ENCODE measurements at regions not wholly inside any gene's neighbourhood (a gene's known extent, or its start where the extent isn't known, plus 50 kb on each side); places are given as distances from the start of the nearest gene placed in this dataset.

DNA sequence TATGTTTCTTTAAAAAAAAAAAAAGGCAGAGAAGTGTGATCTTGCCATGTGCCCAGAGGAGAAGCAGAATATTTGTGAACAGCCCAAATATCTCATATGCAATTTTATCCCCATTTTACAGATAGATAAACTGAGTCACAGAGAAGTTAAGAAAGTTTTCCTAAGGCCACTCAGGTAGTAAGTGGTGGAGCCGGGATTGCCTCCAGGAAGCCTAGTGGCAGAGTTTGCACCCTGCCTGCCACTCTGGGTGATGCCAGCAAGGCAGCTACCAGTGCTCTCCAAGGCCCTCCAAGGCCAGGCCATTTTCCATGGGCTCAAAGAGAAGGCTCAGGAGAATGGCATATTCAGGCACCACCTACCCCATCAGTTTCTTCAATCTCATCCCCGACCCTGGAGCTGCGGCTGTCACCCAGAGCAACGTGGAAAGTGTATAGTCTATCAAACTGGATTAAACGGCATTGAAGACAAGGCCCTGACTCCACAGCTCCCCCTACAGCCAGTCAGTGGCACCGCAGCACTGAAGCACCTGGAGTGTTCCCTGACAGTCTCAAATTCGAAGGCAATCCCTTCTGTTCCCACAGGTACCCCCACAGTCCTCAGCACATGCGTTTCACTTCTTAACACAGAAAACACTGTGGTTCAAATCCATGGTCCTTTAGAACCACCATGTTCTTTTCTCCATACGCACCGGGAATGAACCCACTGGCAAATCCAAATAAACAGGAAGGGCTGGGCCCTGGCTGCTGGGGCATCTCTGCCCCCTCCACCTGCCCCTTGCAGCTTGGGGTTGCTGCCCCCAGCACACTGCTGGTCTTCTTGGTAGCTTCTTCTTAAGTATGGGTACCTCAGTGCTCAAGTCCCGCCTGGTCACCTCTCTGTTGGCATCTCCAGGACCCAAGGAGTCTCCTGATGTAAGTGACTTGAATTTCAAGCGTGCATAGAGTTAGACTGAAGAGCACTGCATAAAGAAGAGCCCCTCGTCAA is 175.3 kb downstream of the INHBB start:
- no peak for DNase-seq

DNA sequence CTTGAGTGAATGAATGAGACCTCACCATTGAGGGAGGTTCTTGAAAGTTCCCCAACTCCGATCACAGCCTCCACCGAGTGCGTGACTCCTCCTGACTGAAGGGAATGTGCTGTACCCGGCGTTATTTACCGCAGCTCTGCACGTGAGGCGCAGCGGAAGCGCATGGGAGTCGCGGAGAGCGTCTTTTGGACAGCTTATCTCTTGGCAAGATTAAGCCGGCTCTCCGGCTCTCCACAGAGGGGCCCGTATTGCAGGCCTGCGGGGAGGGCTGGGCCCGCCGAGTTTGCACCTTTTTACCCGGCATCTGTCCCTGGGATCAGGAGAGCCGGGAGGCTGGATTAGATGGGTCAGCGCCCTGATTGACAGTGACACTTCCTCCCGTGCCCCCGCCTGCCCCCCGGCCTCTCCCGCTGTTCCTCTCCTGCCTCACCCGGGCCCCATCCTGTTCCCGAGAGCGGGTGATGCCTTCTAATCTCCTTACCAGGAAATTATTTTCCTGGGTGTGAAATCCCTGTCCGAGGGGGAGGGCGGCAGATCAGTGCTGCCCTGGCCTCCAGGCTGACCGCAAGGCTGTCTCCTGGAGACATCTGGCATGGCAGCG is 176.3 kb downstream of the INHBB start:
- DNase-seq, result no peak

DNA sequence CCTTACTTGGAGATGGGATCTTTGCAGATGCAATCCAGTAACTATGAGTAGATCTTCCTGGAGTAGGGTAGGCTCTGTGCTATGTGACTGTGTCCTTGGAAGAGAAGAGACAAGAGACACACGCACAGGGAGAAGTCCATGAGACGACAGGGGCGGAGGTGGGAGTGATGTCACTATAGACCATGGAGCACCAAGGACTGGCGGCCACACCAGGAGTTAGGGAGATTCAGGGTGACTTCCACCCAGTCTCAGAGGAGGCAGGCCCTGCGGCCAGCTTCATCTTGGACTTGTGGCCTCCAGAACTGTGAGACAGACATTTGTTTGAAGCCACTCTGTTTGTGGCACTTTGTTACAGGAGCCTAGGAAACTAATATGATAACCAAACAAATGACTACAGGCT is 177.8 kb downstream of the INHBB start:
- DNase-seq, result no peak

DNA sequence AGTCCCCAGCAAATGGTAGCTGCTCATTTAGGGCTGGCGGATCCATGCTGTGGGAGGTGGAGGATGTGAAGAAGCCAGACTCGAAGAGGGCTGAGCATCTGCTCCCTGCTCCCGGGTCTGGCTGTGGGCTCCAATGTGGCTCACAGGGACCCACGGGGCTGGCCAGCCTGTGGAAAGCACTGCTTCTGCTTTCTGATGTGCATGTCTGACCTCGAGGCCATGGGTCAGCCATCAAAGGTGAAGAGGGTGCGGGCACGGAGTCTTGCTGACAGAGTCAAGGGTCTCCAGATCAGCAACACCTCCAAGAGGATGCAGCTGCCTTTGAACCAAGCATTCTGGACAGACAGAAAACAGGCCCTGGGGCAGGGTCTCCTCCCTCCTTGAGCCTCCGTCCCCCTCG is 178.2 kb downstream of the INHBB start:
- no peak for DNase-seq

DNA sequence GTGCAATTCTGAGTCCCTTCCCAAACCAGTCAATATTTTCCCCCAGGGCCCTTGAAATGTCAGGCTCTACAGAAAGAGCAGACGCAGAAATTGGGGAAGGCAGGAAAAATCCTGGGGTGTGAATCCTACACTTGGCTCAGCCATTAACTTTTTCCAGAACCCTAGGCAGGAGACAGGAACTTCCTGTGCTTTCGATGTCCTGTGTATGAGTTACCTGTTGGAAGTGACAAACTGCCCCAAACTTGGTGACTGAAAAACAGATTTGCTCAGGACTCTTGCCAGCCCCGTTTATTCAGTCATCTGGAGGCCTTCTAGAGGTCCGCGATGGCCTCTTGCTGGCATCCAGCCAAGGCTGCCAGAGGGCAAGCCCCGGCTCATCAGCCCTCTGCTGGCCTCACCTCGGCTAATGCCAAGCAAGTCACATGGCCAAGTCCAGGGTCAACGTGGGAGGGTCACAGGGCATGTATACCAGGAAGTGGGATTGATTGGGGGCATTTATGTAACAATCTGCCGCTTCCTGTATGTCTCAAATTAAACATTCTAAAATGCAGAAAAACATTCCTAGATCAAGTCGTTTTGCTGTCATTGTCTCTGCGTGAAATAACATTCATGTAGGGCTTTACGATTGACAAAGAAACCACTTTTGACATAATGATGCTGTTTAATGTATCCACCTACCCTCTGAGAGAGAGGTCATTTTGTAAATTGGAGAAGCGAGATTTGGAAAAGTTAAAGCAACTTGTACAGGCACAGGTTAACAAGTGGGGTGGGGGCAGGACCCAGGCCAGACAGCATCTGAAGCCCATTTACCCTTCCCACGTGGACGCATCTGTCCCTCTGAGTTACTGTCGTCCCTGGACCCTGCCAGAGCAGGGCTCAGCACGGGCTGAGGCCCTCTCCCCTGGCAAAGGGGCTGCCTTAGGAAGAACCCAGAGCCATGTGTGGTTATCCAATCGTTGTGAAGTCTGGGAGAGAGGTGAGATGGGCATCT is 179.4 kb downstream of the INHBB start:
- DNase-seq, result no peak

DNA sequence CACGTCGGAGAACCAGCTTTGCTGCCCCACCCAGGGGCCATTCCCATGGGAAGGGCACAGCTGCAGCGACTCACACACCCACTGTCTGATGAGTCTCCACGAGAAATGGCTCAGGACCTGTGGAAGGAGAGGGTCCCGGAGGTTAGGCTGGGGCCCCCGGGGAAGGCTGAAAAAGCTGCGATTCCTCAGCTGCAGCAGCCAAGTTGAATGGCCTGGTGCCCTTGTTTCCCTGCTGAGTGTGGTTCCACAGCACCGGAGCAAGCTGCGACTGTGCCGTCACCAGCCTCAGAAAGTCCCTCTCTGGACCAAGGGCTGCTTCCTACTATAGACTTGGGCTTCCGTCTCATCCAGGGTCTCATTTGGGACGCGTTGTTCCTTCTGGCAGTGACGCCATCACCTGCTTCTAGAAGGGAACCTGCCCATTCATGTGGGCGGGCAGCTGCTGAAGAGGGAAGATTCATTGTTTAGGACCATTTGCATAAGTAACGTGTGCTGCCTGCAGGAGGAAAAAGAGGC is 180.2 kb downstream of the INHBB start:
- no peak for DNase-seq

DNA sequence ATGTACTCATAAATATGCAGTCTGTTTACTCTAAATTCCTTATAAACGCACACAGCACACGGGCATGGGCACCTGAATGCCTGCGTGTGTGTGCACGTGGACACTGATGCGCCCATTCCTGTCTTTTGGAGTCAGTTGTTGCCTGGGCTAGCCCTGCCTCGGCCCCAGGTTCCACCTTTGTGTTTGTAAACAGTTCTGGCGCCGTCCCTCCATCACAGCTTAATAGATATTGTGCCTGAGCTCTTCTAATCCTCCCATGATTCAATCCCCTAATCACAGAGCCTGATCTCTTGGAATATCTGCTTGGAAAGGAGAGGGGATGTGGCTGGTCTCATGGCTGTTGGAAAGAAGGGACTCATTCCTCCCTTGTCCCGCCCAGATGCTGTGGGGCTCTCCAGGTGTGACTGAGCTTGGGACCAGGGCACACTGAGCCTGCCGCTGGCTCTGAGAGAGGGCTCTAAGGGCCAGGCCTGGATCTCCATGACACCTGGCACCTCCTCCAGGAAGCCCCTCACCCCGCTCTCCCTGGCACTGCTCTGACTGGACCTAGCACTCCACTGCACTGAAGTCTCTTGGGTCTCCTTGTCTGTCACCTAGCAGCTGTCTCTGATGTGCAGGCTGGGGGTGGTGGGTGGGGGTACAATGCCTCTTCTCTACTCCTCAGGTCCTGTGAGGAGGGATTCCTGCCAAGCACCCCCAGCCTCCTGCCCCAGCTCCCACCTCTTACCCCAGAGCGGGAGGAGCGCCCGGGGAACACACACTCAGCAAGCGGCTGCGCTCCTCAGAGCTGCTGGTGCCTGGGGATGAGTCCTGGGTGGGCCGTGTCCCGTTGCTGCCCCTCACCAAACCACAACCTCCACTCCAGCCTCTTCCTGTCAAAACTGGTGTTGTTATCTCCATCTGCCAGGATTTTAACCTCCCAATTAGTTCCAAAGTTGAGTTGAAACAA is 181.3 kb downstream of the INHBB start:
- DNase-seq, result no peak

DNA sequence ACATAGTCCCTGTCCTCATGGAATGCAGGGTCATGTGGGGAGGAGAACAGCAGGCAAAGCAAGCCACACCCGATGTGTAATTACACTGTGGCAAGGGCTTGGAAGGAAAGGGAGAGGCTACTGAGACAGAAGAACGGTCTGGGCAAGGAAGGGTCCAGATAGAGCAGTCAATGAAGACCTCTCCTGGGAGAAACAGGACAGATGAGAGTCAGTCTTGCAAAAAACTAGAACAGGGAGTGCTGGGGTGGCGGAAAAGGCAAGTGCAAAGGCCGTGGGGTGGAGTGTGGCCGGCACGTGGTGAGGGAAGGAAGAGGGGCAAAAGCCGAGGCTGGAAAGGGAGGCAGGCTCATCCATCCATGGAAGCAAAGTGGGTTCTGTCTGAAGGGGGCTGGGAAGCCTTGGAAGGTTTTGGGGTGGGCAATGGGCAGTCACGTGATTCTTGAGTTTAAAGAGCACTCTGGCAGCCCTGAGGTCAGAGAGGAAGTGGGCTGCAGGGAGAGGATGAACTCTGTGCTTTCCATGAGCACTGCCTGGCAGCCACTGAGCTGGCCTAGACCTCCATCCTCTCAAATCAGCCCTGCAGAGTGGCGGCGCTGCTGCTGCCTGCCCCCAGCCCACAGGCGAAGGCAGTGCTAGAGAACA is 182.2 kb downstream of the INHBB start:
- no peak for DNase-seq

DNA sequence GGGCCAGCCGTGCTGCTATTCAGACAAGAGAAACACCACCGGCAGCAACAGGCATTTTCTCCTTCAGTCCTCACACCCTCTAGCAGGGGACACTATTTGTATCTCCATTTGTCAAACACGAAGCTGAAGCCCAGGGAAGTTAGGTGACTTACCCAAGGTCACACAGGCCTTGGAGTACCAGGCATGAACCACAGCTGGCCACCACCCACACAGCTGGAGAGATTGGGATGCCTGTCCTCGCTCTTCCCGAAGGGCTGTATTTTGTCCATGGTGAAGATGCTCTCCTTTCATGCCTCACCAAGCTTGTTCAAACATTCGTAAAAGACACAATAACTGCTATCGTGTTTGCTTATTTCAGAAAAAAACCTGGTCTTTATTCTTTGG is 182.7 kb downstream of the INHBB start:
- no peak for DNase-seq

DNA sequence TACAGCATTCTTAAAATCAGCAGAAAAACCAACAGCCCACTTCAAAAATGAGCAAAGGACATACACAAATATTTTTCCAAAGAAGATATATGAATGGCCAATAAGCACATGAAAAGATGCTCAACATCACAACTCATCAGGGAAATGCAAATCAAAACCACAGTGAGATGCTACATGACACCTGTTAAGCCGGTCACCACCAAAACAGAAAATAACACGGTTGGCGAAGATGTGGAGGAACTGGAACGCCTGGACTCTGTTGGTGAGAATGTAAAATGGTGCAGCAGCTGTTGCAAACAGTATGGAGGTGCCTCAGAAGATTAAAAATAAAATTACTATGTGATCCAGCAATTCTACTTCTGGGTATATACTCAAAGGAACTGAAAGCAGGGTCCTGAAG is 184.8 kb downstream of the INHBB start:
- DNase-seq, result no peak

DNA sequence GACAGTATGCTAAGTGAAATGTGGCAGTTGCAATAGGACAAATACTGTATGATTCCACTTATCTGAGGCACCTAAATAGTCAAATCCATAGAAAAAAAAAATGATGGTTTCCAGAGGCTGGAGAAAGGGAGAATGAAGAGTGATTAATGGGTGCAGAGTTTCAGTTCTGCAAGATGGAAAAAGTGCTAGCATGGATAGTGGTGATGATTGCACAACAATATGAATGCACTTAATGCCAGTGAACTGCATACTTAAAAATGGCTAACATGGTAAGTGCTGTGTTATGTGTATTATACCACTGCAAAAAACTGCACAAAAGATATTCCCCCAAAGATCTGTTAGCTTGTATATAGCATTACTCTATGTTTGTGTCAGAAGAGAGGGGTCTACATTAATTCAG is 185.4 kb downstream of the INHBB start:
- no peak for DNase-seq

DNA sequence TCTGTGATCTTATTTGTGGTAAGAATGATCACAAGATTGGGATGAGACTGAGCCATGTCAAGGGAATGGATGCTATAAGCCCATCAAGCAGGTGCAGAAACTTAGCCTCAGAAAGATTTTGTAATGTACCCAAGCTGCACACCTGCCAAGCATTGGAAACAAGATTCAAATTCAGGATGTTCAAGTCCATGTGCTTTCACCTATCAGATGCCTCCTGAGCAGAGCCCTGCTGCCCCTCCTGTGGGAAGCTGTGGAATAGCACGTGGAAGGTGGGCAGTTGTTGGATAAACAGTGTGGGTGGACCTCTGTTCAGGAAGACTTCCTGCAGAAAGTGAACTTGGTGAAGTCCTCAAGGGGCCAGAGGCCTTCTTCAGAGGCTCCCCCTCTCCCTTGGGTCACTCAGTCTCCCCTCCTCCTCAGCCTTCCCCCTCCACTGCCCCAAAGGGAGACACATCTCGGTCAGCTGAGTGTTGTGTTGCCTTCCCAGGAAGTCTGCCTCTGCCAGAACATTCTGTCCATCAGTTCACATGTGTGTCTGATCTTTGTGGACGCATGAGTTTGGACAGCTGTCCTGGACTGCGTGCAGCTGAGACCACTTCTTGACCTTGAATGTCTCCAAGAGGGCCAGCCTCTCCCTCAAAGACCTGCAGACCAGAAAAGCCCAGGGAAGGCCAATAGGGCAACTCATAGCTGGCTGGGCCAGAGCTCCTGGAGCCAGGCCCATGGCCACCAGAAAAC is 186.1 kb downstream of the INHBB start:
- DNase-seq, result no peak

DNA sequence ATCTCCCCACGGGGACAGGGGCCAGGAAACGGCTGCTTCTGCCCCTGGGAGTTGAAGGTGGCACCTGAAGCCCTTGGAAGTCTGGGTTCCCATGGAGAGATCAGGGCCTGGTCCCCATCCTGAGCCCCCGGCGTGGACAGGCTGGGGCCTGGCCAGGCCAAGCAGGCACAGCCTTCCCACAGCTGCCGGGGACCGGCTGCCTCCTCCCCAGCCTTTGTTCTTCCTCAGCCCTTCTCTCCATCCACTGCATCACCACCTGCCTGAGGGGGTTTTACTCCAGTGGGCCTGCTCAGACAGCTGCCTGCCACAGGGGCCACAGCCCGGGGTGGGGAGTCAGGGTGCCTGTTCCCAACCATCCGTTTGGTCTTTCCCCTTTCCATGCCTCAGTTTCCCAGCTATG is 187.7 kb downstream of the INHBB start:
- no peak for DNase-seq

DNA sequence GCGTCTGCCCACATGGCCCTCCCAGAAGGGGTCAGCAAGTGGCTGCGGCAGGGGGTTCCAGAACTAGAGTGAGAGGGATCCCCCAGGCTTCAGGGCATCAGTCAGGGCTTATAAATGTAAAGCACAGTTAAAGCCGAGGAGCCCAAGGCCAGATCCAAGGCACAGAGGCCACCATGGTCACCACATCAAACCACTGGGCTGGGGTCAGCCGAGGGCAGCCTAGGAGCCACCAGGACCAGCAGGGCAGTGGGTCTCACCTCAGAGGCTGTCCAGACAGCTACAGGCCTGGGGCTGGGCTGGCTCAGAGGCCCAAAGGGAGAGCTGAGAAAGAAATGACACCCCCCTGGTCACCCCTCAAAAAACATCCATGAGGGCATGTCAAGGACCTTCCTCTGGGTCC is 188.5 kb downstream of the INHBB start:
- no peak for DNase-seq

DNA sequence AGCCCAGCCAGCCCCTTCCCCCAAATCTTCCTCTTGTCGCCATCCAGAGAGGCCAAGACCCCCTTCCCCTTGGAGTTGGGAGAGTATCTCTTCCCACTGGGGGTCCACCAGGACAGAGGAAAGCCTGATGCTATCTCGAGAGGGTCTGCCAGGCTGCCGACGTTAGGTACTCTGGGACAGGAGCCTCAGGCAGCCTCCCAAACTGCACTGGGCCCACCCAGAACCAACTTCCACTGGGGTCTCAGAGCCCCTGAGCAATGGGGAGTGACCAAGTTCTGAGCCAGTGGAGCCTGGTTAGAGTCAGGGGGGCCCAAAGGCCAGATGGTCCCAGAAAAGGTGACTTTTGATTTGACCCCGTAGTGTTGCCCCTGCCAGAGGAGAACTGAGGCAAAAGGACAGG is 189.1 kb downstream of the INHBB start:
- no peak for DNase-seq

DNA sequence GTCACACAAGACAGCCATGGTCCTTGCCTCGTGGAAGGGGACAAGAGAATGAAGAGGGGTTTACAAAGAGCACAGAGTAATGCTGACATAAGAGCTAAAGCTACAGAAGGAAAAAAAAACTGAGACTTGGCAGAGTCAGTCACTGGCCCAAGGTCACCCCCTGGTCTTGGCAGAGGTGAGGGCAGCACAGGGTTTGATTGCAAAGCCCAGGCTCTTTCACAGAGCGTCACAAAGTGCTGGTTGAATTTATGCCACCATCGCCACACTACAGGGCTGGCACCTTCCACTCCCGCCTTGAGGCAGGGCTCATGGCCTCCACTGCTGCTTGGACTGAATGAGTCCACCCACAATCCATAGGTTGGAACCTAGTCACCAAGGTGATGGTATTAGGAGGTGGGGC is 190.2 kb downstream of the INHBB start:
- no peak for DNase-seq

DNA sequence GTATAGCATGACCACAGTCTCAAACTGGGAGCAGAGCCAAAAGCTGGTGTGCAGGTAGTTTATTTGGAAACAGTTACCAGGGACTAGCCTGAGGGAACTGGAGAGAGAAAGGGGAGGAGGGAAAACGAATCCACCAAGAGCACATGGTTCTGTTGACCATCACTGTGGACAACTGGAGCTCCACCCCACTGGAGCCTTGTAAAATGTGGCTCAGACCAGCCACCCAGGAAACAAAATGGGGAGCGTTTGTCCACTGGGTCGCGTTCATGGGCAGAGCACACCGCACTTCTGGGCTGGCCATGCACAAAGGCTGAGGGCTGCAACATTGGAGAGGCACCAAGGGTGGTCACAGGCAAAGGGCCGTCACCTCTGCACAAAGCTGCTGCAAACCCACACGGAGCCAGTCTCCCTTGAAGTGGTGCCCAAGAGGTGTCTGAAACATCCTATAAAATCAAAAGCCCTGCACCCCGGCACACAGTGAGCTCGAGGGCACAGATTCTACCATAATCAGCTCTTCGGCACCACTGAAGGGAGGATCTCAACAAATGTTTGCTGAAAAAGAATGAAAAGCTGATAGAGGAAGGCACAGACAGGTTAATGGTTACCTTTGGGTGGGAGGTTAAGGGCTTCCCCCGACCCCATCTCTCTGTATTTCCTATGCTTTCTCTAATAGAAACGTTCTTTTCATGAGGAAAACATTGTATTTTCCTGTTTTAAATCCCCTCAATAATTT is 192.9 kb downstream of the INHBB start:
- DNase-seq, result no peak

DNA sequence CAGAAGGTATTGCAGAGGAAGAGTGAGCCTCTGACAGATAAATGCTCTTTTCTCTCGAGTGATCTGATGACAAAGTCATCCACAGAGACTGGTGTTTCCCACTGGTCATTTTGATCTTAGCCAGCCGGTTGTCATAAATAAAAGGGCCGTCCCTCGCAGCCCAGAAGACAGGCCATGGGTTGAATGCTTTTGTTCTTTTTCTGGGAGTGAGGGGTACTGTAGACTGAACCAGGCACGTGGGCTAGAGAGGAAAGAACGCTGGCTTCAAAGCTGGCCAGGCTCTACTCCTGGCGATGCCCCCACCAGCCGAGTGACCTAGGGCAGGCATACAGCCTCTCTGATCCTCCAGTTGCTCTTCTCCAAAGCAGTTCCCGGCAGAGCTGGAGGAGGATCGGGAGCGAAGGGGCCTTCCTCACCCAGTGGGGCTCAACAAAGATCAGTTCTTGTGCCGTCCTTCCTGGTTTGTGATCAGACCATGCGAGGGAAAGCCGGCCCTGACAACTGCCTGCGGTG is 193.5 kb downstream of the INHBB start:
- no peak for DNase-seq

DNA sequence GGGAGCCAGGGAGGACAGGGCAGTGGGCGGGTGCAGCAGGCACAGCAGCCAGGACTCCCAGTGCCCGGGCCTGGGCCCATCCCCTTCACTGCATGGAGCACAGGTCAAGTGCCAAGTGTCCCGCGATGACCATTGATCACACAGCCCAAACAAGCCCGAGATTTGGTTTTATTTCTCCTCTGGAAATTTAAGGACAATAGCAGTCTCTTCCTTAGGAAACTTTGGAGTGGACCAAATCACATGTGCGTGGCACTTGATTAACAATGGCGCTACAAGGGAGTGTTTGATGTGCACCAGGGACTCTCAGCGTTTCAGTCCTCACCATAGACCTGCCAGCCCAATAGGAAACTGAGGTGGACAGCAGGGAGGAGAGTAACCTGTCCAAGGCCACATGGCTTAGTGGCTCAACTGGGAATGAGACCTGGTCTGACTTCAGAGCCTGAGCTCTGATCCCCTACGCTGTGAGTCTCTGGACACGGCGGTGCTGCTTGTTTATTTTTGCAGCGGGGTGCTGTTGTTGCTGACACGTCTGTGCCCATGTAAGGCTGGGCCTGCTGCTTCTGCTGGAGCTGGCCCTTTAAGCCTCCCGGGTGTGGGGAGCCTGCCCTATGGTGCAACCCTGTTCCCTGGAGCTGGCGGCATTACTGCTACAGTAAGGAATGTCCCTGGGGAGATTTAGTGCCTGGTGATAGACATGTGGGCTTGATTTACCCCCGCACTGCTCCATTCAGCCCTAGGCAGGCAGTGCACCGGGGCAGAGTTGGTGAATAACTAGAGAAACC is 194.2 kb downstream of the INHBB start:
- DNase-seq, result no peak
